LNCaP clone FGC (cell line): ENCODE measurements at regions not wholly inside any gene's neighbourhood (a gene's known extent, or its start where the extent isn't known, plus 50 kb on each side); places are given as distances from the start of the nearest gene placed in this dataset.

Experiments used
- DNase-seq: peaks from one replicate; pipeline ENCODE4 v3.0.0-alpha.2; 2011; ENCODE audit warnings: low read depth
- H3K4me3 ChIP-seq: 2 replicates; pipeline ENCODE4 v1.5.1; 2011; ENCODE audit warnings: mild to moderate bottlenecking, low read depth, low read length, control low read depth
- TF ChIP-seq, protein P1 (sequence below): IDR thresholded peaks from 2 replicates; pipeline ENCODE4 v1.5.1; 2012; ENCODE audit warnings: mild to moderate bottlenecking; ENCODE audit not compliant: control insufficient read depth, insufficient read depth; ENCODE audit errors: extremely low read depth

DNA sequence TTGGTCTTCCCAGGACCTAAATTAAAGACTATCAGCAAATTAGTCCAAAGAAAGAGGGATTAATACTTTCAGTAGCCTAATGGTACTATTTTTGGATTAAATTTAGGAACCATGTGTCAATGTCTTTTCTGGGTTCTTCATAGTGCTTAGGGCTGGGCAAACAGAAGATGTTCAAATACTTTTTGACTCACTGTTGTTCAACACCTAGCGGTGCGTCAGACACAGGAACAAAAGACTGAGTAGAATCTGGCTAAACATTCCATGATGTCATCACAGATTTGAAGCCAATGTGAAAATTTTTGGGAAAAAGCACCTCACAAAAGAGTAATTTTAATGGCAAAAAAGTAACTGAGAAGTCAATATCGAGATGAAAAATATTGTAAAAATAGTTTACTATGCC is 544.4 kb downstream of the EFNA5 start:
- DNase-seq, result no peak
- TF ChIP-seq, protein P1, sequence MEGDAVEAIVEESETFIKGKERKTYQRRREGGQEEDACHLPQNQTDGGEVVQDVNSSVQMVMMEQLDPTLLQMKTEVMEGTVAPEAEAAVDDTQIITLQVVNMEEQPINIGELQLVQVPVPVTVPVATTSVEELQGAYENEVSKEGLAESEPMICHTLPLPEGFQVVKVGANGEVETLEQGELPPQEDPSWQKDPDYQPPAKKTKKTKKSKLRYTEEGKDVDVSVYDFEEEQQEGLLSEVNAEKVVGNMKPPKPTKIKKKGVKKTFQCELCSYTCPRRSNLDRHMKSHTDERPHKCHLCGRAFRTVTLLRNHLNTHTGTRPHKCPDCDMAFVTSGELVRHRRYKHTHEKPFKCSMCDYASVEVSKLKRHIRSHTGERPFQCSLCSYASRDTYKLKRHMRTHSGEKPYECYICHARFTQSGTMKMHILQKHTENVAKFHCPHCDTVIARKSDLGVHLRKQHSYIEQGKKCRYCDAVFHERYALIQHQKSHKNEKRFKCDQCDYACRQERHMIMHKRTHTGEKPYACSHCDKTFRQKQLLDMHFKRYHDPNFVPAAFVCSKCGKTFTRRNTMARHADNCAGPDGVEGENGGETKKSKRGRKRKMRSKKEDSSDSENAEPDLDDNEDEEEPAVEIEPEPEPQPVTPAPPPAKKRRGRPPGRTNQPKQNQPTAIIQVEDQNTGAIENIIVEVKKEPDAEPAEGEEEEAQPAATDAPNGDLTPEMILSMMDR, result no peak
- no peak overlapping the region for H3K4me3 ChIP-seq

DNA sequence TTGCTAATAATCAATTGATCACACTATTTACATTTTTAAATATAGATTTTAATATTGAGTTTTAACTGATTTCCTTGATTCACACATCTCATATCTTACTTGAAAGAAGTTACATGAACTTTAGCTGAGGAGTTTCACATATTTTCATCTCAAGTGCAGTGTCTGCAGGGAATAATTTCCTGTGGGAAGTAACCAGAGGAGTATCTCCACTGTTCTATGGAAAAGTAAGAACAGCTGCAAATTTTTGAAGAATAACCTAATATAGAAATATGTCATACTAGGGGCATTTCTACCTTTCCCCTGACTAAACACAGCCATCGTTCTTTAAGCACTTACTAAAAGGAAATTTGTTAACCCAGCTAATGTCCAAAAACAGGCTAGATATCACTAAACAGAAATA is 546.4 kb downstream of the EFNA5 start:
- H3K4me3 ChIP-seq, result no peak overlapping the region
- DNase-seq, result no peak
- TF ChIP-seq, protein P1, result no peak

DNA sequence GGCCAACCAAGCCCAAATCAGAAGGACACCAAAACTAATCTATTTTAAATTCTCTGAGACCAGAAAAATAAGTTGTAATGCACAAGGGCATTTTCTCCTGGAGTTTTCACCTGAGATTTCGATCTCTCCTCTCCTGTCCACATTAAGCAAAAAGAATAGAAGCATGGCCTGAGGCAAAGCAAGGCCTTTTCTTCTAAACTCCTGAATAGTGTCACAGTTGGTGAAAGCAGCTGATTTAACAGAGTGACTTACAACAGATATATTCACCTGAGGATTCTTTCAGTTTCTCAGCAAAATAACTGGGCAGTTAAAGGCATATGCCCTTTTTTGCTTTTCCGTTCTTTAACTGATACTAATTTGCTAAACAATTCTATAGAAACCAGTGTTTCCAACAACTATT is 547.7 kb downstream of the EFNA5 start:
- no peak for DNase-seq
- H3K4me3 ChIP-seq, result no peak overlapping the region
- TF ChIP-seq, protein P1, result no peak

DNA sequence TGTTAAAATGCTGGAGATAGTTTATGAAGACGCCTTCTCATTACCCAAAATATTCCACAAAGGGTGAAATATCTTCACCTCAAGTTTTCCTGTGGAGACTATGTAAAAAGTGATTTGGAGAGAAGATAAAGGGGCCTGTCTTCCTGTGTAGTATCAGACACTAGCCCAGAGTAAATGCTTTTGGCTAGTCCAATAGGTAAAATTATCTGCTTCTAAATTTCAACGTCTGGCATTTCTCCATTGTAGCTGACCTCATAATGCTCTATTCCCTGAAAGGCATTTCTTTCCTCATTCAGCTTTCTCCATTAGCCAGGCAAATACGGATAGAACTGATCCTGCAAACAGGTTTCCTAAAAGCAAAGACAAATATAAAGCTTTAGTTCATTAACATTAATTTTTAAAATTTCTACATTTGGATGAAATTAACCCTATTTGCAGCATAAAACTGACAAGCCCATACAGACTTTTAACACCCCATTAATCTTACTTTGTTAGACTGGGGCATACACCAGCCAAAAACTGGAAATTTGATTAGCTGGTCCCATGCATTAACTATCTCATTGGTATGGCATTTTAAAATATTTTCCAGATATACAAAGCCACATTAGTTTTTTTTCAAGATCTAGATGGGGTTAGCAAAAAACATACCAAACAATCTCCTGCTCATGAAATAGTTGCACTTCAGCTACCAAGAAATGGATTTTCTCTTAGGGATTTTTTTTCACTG is 548.8 kb downstream of the EFNA5 start:
- no peak overlapping the region for H3K4me3 ChIP-seq
- no peak for DNase-seq
- TF ChIP-seq, protein P1, result no peak

DNA sequence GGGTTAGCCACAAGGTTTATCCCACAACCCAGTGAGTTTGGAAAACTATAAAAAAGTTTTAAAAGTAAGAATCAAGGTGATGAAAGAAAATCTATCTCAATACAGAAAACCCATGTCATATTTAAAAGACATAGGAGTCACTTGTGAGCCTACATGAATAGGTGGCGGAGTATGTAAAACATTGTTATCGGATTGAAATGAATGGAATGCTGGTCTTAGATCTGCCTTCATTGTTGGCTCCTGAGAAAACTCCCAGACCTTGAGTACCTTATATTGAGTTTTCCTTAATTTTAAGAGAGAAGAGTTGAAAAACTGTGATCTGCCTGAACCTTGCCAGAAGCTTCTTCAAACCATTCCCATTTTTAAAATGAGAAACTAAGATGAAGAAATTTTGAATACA is 551.1 kb downstream of the EFNA5 start:
- TF ChIP-seq, protein P1, result no peak
- H3K4me3 ChIP-seq, result no peak overlapping the region
- DNase-seq, result no peak

DNA sequence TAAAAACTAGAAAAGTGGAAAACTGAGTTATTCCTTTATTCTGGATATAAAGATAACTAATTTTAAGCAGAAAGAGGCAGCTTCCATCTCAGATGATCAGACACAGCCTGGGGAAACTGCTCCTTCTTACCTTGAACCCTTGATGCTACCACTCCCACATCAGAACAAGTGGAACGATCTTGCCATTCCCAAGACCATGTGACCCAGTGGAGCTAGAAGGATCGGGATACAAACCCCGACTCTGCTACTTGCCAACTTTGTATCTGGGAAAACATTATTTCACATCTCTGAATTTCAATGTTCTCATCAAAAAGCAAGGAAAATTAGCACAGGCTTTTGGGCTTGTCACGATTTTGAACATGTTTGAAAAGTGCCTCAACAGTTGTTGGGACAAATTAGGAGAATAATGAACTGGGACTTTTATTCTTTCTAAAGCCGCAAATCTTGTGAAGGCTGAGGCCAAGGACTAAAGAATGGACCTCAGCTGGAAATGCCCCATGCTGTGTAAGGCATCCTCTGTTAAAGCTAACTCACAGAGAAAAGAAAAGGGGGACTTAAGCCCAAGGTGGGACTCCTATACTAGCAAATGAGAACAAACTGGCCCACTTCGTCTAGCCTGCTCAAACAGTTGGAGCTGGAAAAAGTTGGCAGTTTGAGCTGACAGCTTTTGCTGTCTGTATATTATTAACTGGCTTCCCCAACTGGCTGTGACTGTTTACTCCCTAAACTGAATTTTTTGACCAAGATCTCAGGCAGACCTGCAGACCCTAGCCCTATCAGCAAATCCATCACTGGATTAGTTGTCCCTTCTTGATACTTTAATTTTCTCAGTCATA is 552.3 kb downstream of the EFNA5 start:
- no peak for DNase-seq
- TF ChIP-seq, protein P1, result no peak
- no peak overlapping the region for H3K4me3 ChIP-seq

DNA sequence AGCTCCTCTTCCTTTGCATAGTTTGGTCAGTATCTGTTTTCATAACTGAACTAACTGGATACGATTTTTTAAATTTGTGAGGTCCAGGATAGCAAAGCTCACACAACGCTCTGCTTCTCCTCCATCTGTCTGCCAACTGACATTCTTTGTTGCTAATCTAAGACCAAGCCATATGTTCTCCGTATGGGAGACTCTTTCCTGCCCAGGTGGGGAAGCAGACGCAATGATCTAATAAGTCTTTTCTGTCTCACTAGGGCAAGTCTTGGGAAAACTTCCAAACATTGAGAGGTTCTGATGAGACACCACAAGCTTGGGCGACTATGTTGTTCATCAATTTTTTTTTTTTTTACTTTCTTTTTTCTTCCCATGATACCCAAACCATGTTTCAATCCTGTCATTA is 558.5 kb downstream of the EFNA5 start:
- TF ChIP-seq, protein P1, result no peak
- no peak overlapping the region for H3K4me3 ChIP-seq
- DNase-seq, result no peak
